Ecto neural progenitor cell (in vitro differentiated cells): ENCODE measurements at regions not wholly inside any gene's neighbourhood (a gene's known extent, or its start where the extent isn't known, plus 50 kb on each side); places are given as distances from the start of the nearest gene placed in this dataset.
"Not testable (repeated sequence)": the region's sequence is repeated elsewhere in the genome, so short reads cannot be mapped to it uniquely, and the experiment has no call there.

Source experiments
- DNase-seq: peaks from one replicate; pipeline ENCODE4 v3.0.0-alpha.2; 2018; ENCODE audit warnings: low spot score

GRCh38 chrX:69062493-69062892 is 102.8 kb downstream of the PJA1 start:
- peak; percentile 28 for DNase-seq

DNA sequence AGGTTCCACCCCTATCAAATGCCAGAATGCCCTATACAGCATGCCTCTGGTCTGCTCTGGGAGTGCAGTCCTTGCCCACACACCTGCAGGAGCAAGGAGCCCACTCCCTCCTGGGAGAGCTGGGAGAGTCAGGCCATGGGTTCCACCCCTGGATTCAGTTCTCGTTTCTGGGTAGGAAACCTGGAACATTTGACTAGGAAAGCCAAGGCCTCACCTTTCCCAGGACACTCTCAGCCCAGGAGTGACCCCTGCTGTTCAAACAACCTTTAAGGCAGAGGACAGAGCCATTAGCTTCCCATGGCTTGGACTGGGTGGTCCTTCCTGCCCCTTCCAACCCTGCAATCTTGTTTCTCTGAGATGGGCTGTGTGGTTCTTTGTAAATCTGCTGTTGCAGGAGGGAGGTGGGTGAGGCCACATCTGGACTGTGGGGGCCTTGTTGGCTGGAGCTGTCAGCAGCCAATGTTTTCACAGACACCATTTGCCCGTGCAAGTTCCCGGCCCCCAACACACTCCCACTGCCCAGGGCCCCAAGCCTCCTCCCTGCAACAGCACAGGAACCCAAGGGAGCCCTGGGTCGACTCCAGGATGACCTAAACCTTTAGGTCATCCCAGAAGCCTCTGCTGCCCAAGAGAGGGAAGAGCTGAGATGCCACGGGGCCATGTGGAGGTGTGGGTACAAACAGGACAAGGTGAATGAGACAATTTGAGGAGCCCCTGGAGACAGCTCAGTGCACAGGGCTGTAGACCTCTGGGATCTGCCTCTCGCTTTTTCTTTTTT is 104.4 kb downstream of the PJA1 start:
- DNase-seq = peak; percentile 57

DNA sequence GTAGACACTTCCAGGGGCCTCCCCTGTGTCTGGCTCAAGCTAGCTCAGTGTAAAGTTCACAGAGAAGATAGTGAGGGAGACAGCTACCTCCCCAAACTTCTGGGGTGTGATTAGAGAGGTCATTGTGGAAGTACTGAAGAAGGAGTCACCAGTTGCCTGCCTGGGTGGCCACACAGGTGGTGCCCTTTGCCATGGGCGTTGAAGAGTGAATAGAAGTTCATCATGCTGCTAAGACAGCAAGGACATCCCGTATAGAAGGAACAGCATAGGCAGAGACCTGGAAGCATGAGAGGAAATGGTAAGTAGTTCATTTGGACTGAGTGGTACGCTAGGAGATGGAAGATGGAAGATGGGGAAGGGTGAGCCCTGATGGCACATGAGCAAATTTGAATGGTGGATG is 110.1 kb downstream of the PJA1 start:
- no peak for DNase-seq

DNA sequence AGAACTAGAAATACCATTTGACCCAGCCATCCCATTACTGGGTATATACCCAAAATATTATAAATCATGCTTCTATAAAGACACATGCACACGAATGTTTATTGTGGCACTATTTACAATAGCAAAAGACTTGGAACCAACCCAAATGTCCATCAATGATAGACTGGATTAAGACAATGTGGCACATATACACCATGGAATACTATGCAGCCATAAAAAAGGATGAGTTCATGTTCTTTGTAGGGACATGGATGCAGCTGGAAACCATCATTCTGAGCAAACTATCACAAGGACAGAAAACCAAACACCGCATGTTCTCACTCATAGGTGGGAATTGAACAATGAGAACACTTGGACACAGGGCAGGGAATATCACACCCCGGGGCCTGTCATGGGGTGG is 110.8 kb downstream of the PJA1 start:
- not testable (repeated sequence) for DNase-seq

GRCh38 chrX:69051901-69052300 is 113.4 kb downstream of the PJA1 start:
- no peak for DNase-seq

GRCh38 chrX:69050051-69050765 is 115.0 kb downstream of the PJA1 start:
- DNase-seq = peak; percentile 16

DNA sequence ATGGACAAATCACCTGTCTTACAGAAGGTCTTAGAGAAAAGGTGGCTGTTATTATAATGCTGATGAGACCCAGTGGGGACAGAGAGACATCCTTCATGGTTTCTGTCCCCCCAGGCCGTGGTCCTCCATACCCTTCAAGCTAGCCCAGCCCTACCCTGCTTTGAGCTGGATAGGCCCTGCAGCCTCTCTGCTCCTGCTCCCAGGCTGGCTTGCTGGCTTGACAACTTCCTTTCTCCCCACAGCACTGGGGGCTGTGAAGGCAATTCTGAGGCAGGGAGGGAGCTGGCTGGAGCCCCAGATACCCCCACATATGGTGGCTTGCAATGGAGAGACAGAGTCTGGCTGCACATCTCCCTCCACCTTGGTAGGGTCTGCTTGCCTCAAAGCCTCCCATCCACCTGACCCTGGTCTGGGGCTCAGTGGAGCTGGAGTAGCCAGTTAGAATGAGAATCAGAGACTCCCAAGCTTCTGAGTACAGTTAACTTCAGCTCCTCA is 118.2 kb downstream of the PJA1 start:
- peak; percentile 15 for DNase-seq

GRCh38 chrX:69045616-69046345 is 119.5 kb downstream of the PJA1 start:
- DNase-seq = peak; percentile 28

DNA sequence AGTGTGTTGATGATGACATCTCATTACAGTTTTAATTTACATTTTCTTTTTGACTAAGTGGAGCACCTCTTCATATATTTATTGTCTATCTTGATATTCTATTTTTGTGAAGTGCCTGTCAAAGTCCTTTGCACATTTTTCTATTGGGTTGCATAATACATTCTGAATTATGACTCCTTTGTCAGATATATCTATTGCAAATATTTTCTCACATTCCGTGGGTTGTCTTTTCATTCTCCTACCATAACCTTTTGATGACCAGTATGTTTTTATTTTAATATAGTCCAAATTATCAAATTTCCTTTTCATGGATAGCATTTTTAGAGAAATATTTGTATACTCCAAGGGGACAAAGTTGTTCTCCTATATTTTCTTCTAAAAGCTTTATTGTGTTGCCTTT is 126.4 kb downstream of the PJA1 start:
- no peak for DNase-seq

GRCh38 chrX:69038188-69038587 is 127.1 kb downstream of the PJA1 start:
- DNase-seq = peak; percentile 11

GRCh38 chrX:69037786-69038185 is 127.5 kb downstream of the PJA1 start:
- DNase-seq = peak; percentile 9

- DNase-seq = peak; percentile 46
Observed at GRCh38 chrX:69036674-69037573, 128.3 kb downstream of the PJA1 start.

GRCh38 chrX:69034451-69034850 is 130.8 kb downstream of the PJA1 start:
- DNase-seq = peak; percentile 29

GRCh38 chrX:69033936-69034335 is 131.3 kb downstream of the PJA1 start:
- DNase-seq = peak; percentile 37

- DNase-seq = peak; percentile 36
Observed at GRCh38 chrX:69032601-69033000, 132.7 kb downstream of the PJA1 start.

DNA sequence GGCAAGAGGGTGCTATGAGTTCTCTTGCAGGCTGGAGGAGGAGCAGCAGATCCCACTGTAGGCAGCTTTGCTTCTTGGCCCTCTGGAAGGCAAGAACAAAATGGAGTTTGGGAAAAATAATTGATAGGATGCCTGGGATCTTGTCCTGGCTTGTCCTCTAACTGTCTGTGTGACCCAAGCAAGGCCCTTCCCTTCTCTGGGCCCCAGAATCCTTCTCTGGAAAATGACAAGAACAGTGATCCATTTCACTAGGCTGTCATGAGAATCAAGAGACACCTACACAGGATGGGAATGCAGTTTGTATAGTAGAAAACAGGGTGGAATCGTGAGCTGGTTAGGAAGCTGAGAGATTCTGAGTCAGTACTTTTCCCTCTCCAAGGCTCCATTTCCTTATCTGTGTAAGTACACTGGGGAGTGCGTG is 133.3 kb downstream of the PJA1 start:
- DNase-seq = no peak

DNA sequence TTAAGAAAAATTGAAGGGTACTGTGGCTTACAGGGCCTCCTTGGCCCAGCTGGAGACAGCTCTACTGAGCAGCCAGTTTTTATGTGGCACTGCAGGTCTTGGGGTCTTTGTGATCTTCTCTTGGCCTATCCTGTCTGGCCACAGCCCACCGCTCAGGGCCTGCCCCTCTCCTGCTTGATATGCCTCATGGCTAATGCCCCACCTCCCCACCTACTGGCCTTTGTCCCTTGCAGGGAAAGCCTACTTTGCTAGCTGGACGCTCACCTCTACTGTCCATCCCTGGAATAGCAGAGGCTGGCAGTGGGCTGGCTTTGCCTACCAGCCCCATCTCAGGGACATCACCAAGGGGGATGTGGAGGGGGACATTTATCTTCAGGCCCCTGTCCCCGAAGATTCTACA is 134.1 kb downstream of the PJA1 start:
- peak; percentile 61 for DNase-seq

DNA sequence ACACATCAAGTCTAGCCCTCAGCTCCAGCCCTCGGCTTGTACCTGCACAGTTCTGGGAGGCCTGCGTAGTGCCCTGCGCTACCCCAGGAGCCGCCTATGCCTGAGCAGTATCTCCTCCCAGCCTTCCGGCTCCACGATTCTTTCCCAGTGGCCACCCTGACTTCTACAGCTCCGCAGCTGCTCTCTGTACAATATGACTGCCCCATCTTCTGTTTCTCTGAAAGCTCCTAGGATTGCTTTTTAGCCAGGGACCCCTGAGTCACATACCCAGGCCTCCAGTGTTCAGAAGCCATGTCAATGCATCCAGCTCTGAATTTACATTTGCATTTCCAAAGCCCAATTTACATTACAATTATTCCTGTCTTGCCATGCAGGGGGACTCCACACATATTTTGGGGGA is 135.5 kb downstream of the PJA1 start:
- peak; percentile 10 for DNase-seq

DNA sequence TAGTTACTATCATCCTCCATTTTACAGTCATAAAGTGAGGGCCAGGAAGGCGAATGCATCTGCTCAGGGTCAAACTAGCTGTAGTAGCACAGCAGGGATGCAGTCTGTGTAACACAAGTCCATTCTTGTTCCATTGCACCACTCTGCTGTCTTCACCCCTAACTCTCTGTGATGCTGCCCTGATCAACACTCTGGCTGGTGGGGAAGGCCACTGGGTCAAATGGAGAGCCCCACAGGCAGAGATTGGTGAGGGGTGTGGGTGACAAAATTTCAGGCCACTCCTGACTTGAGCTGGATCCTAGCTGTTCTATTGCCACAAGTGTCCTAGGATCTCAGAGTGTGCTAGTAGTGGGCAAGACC is 136.5 kb downstream of the PJA1 start:
- DNase-seq = peak; percentile 14

GRCh38 chrX:69028006-69028760 is 137.1 kb downstream of the PJA1 start:
- DNase-seq = no peak
